BE2C (cell line): ENCODE measurements at regions not wholly inside any gene's neighbourhood (a gene's known extent, or its start where the extent isn't known, plus 50 kb on each side); places are given as distances from the start of the nearest gene placed in this dataset.

Experiments
- DNase-seq: peaks from one replicate; pipeline ENCODE4 v3.0.0-alpha.2; 2020
- H3K27me3 ChIP-seq: fragments of 250-450 bp; sonication (Bioruptor Pico); 2 replicates; pipeline ENCODE4 v1.5.1; 2020; ENCODE audit warnings: mild to moderate bottlenecking
- H3K36me3 ChIP-seq: fragments of 250-450 bp; sonication (Bioruptor Pico); 2 replicates; pipeline ENCODE4 v1.5.1; 2020; ENCODE audit warnings: mild to moderate bottlenecking
- H3K4me1 ChIP-seq: fragments of 250-450 bp; sonication (Bioruptor Pico); 2 replicates; pipeline ENCODE4 v1.5.1; 2020
- H3K4me3 ChIP-seq: 2 replicates; pipeline ENCODE4 v1.5.1; 2011; ENCODE audit warnings: low read depth, low read length
- H3K9me3 ChIP-seq: fragments of 250-450 bp; sonication (Bioruptor Pico); 2 replicates; pipeline ENCODE4 v1.5.1; 2020
- TF ChIP-seq, protein P1 (sequence below): IDR thresholded peaks from 2 replicates; pipeline ENCODE4 v1.5.1; 2012; ENCODE audit warnings: mild to moderate bottlenecking, low read depth, low read length

GRCh38 chr1:229803626-229804217, 177.7 kb downstream of the URB2 start:
- TF ChIP-seq, protein P1, sequence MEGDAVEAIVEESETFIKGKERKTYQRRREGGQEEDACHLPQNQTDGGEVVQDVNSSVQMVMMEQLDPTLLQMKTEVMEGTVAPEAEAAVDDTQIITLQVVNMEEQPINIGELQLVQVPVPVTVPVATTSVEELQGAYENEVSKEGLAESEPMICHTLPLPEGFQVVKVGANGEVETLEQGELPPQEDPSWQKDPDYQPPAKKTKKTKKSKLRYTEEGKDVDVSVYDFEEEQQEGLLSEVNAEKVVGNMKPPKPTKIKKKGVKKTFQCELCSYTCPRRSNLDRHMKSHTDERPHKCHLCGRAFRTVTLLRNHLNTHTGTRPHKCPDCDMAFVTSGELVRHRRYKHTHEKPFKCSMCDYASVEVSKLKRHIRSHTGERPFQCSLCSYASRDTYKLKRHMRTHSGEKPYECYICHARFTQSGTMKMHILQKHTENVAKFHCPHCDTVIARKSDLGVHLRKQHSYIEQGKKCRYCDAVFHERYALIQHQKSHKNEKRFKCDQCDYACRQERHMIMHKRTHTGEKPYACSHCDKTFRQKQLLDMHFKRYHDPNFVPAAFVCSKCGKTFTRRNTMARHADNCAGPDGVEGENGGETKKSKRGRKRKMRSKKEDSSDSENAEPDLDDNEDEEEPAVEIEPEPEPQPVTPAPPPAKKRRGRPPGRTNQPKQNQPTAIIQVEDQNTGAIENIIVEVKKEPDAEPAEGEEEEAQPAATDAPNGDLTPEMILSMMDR = no peak
- DNase-seq = no peak
- H3K27me3 ChIP-seq = no peaks in the 10 kb centered on the region

GRCh38 chr1:229808272-229808671, 182.2 kb downstream of the URB2 start:
- H3K36me3 ChIP-seq = no peaks in the 10 kb centered on the region
- H3K9me3 ChIP-seq = peaks cover 4% of the 10 kb centered on the region; the same call in 1 of the 2 replicates
- DNase-seq = no peak
- H3K27me3 ChIP-seq = no peaks in the 10 kb centered on the region
- no peaks in the 10 kb centered on the region for H3K4me1 ChIP-seq
- TF ChIP-seq, protein P1 = no peak
- H3K4me3 ChIP-seq = no peak overlapping the region

More at GRCh38 chr1:229803626-229804217, 177.7 kb downstream of the URB2 start:
- 0 out of 2 replicates have a peak, but pooled peaks cover under 1% of the 10 kb centered on the region for H3K9me3 ChIP-seq
- H3K36me3 ChIP-seq = no peaks in the 10 kb centered on the region
- H3K4me3 ChIP-seq = no peak overlapping the region
- no peaks in the 10 kb centered on the region for H3K4me1 ChIP-seq

- no peaks in the 10 kb centered on the region for H3K36me3 ChIP-seq
- DNase-seq = no peak
- H3K4me1 ChIP-seq = no peaks in the 10 kb centered on the region
- no peaks in the 10 kb centered on the region for H3K27me3 ChIP-seq
- TF ChIP-seq, protein P1 = no peak
- no peak overlapping the region for H3K4me3 ChIP-seq
- peaks cover 4% of the 10 kb centered on the region; the same call in 1 of the 2 replicates for H3K9me3 ChIP-seq
Measured at GRCh38 chr1:229810140-229810539, 184.1 kb downstream of the URB2 start.

DNA sequence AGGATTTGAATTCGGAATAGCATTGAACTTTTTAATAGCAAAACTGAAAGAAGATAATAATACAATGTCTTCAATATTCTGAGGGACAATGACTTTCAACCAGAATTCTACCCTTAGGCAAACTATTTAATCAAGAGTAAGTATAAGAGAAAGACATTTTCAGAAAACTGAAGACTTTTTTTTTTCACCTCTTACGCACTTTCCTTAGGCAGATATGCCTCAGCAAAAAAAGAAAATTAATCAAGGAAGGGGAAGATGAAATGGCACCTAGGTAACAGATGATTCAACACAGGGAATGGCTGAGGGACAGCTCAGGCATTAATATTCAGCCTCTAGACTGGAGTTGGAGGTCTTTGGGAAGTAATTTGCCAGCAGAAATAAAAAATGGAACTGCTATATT, 184.9 kb downstream of the URB2 start:
- no peaks in the 10 kb centered on the region for H3K36me3 ChIP-seq
- no peak overlapping the region for H3K4me3 ChIP-seq
- no peak for DNase-seq
- H3K4me1 ChIP-seq = no peaks in the 10 kb centered on the region
- no peaks in the 10 kb centered on the region for H3K27me3 ChIP-seq
- H3K9me3 ChIP-seq = peaks cover 4% of the 10 kb centered on the region; the same call in 1 of the 2 replicates
- TF ChIP-seq, protein P1 = no peak

DNA sequence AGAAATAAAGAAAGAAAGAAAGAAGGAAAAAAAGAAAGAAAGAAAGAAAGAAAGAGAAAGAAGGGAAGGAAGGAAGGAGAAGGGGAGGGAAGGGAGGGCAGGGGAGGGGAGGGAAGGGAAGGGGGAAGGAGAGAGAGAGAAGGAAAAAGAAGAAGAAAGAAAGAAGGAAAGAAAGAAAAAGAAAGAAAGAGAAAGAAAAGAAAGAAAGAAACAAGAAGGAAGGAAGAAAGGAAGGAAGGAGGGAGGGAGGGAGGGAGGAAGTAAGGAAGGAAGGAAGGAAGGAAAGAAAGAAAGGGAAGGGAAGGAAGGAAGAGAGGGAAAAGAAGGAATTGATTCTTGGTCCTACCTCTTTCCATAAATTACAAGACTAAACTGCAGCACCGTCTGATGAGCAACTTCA, 186.1 kb downstream of the URB2 start:
- Histone ChIP-seq H3K36me3 (no peaks in the 10 kb centered on the region), H3K4me1 (no peaks in the 10 kb centered on the region), H3K4me3 (no peak overlapping the region), H3K9me3 (peaks cover 4% of the 10 kb centered on the region; the same call in 1 of the 2 replicates), H3K27me3 (no peaks in the 10 kb centered on the region)
- TF ChIP-seq, protein P1 = no peak
- no peak for DNase-seq

GRCh38 chr1:229812693-229813092, 186.6 kb downstream of the URB2 start:
- TF ChIP-seq, protein P1 = no peak
- Histone ChIP-seq H3K9me3 (peaks cover 4% of the 10 kb centered on the region; the same call in 1 of the 2 replicates), H3K4me3 (no peak overlapping the region), H3K4me1 (no peaks in the 10 kb centered on the region), H3K27me3 (no peaks in the 10 kb centered on the region), H3K36me3 (no peaks in the 10 kb centered on the region)
- DNase-seq = no peak
